Natural killer cell treated with Interleukin-12 subunit alpha and Interleukin-12 subunit beta and Interleukin-15 and Interleukin-18, amount 100 ng/mL, for 72 hours (primary cell): ENCODE measurements at regions not wholly inside any gene's neighbourhood (a gene's known extent, or its start where the extent isn't known, plus 50 kb on each side); places are given as distances from the start of the nearest gene placed in this dataset.
"Not testable (repeated sequence)": the region's sequence is repeated elsewhere in the genome, so short reads cannot be mapped to it uniquely, and the experiment has no call there.

Source experiments
- ATAC-seq, 2 donors: fragments of 150-1000 bp; cut with Tn5 transposase in 1 of 2; sonication (Bioruptor Pico), chemical (Tn5 transposase) in 1 of 2; 2 replicates each; pipeline ENCODE4 v1.10.0; 2021
- DNase-seq: peaks from one replicate; pipeline ENCODE4 v3.0.0; 2022; ENCODE audit warnings: low spot score
- H3K27ac Mint-ChIP-seq, 2 donors: 1 replicate in 1 of 2; 2 replicates in 1 of 2; pipeline ENCODE4 v1.8.0; 2022; ENCODE audit warnings: mixed read lengths in 2 of 2, mild to moderate bottlenecking in 1 of 2, moderate library complexity in 1 of 2
- H3K27me3 Mint-ChIP-seq, 2 donors: 1 replicate in 1 of 2; 2 replicates in 1 of 2; pipeline ENCODE4 v1.8.0; 2022; ENCODE audit warnings: mixed read lengths in 2 of 2
- H3K36me3 Mint-ChIP-seq: one replicate; pipeline ENCODE4 v1.8.0; 2022; ENCODE audit warnings: mixed read lengths
- H3K4me1 Mint-ChIP-seq, 2 donors: 1 replicate in 1 of 2; 2 replicates in 1 of 2; pipeline ENCODE4 v1.8.0; 2022; ENCODE audit warnings: low read depth in 2 of 2, mixed read lengths in 2 of 2, mild to moderate bottlenecking in 1 of 2
- H3K4me3 Mint-ChIP-seq: one replicate; pipeline ENCODE4 v1.8.0; 2022; ENCODE audit warnings: mixed read lengths
- H3K9me3 Mint-ChIP-seq: 2 replicates; pipeline ENCODE4 v1.8.0; 2022; ENCODE audit warnings: mixed read lengths

DNA sequence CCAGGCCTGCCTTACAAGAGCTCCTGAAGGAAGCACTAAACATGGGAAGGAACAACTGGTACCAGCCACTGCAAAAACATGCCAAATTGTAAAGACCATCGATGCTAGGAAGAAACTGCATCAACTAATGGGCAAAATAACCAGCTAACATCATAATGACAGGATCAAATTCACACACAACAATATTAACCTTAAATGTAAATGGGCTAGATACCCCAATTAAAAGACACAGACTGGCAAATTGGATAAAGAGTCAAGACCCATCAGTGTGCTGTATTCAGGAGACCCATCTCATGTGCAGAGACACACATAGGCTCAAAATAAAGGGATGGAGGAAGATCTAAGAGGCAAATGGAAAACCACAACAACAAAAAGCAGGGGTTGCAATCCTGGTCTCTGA, 75.8 kb downstream of the ELAPOR2 start:
- Mint-ChIP-seq H3K36me3 (peaks cover 18% of the 10 kb centered on the region), H3K9me3 (peaks cover 16% of the 10 kb centered on the region), H3K27me3 (peaks cover 0 to 10% of the 10 kb centered on the region in 2 donors)
- not testable (repeated sequence) for H3K27ac Mint-ChIP-seq, DNase-seq, H3K4me3 Mint-ChIP-seq, ATAC-seq, H3K4me1 Mint-ChIP-seq

DNA sequence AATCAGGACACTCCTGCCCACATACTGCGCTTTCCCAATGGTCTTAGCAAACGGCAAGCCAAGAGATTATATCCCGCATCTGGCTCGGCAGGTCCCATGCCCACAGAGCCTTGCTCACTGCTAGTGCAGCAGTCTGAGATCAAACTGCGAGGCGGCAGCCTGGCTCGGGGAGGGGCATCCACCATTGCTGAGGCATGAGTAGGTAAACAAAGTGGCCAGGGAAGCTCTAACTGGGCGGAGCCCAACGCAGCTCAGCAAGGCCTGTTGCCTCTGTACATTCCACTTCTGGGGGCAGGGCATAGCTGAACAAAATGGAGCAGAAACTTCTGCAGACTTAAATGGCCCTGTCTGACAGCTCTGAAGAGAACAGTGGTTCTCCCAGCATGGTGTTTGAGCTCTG, 77.5 kb downstream of the ELAPOR2 start:
- H3K27ac Mint-ChIP-seq, H3K4me1 Mint-ChIP-seq, H3K9me3 Mint-ChIP-seq, ATAC-seq, DNase-seq, H3K4me3 Mint-ChIP-seq: not testable (repeated sequence)
- peaks cover 18% of the 10 kb centered on the region for H3K36me3 Mint-ChIP-seq
- H3K27me3 Mint-ChIP-seq: peaks cover 0 to 10% of the 10 kb centered on the region in 2 donors

DNA sequence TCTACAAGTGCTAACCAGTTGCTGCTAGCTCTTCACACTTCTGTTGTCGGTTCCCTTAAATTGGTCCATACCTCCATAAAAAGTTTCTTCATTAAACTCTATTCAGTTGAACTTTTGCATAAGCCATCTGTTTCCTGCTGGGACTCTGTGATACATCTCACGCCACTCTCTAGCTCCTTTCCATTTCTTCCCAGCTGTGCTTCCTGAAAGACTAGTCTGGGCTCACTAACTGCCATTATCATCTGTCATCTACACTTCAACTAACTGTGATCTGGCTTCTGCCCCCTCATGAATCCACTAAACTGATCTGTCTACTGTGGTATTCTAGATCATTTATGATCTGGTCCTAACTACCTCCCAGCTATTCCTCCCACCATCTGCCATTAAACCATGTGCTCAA, 78.3 kb downstream of the ELAPOR2 start:
- peaks cover 3 to 10% of the 10 kb centered on the region in 2 donors for H3K27me3 Mint-ChIP-seq
- H3K27ac Mint-ChIP-seq: no peak overlapping the region
- H3K4me1 Mint-ChIP-seq: no peaks in the 10 kb centered on the region
- peaks cover 18% of the 10 kb centered on the region for H3K36me3 Mint-ChIP-seq
- DNase-seq: no peak
- ATAC-seq: no peak
- H3K4me3 Mint-ChIP-seq: no peak overlapping the region
- peaks cover 9% of the 10 kb centered on the region for H3K9me3 Mint-ChIP-seq

DNA sequence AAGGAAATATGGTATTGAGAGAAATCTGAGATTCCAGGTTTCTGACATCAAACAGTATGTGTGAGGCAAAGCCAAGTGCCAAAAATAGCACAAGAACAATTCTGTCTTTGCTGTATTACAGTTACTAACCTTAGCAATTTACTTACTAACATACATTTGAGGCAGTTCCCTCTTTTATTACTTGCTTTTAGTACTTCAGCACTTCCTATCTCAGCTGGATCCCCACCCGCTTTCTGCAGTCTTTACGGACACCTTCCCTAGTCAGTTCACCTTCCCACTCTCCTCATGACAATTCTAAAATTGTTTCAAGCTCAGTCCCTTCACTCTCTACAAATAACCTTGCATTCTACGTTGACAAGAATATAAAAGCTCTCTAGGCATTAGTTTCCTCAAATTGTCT, 79.2 kb downstream of the ELAPOR2 start:
- no peak for DNase-seq
- peaks cover 18% of the 10 kb centered on the region for H3K36me3 Mint-ChIP-seq
- ATAC-seq: no peak
- H3K4me1 Mint-ChIP-seq: no peaks in the 10 kb centered on the region
- H3K27me3 Mint-ChIP-seq: peaks cover 3 to 10% of the 10 kb centered on the region in 2 donors
- no peak overlapping the region for H3K4me3 Mint-ChIP-seq
- no peak overlapping the region for H3K27ac Mint-ChIP-seq
- H3K9me3 Mint-ChIP-seq: peaks cover 9% of the 10 kb centered on the region

DNA sequence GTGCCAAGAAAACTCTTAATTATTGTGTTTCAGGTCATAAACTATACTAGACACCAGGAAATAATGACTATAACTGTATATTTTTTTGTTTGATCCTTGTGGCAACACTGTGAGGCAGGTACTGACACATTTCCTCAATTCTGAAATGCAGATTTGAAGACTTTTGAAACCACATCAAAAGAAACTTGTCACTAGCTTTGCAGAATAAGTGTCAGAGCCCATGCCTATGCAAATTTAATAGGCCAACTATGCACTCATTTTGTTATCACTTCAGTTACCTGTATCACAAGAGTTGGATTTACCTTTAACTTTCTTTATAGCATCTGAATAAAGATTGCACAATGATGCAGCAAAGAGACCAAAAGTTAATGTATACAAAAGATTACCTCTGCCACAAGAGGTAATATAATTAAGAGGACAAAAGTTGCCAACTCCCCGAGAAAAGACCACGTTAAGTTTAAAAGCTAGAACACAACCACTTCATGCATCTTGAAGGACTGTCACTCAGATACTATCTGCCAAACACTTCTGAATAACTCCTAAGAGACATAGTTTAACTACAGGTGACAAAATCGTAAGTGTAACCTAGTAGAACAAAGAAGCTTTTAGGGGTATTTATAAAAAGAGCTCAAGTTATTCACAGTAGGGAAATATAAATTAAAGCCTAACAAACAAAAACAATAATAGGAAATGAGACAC, 80.5 kb downstream of the ELAPOR2 start:
- DNase-seq (no peak), ATAC-seq (no peak)
- Mint-ChIP-seq H3K27me3 (peaks cover 3 to 10% of the 10 kb centered on the region in 2 donors), H3K4me1 (no peaks in the 10 kb centered on the region), H3K27ac (no peak overlapping the region), H3K9me3 (peaks cover 3% of the 10 kb centered on the region), H3K36me3 (peaks cover 10% of the 10 kb centered on the region), H3K4me3 (no peak overlapping the region)

DNA sequence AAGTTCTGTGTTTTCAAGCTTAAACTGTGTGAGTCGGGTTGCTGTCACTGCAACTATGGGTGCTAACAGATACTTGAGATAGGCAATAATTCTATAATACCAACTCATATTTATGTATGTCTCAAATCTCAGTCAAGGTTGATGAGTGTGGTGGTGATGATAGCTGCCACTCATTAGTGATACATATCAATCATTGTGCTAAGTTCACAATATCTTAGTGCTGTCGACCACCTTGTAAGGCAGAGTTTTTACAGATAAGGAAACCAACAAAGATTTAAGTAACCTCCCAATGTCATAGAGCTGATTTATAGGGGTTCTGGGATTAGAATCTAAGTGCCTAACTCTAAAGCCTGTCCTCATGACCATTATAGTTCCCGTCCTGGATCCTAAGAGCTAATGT, 82.5 kb downstream of the ELAPOR2 start:
- Mint-ChIP-seq H3K4me3 (no peak overlapping the region), H3K27ac (no peak overlapping the region), H3K4me1 (no peaks in the 10 kb centered on the region), H3K9me3 (no peaks in the 10 kb centered on the region), H3K27me3 (peaks cover 3 to 17% of the 10 kb centered on the region in 2 donors), H3K36me3 (no peaks in the 10 kb centered on the region)
- ATAC-seq (no peak), DNase-seq (no peak)

DNA sequence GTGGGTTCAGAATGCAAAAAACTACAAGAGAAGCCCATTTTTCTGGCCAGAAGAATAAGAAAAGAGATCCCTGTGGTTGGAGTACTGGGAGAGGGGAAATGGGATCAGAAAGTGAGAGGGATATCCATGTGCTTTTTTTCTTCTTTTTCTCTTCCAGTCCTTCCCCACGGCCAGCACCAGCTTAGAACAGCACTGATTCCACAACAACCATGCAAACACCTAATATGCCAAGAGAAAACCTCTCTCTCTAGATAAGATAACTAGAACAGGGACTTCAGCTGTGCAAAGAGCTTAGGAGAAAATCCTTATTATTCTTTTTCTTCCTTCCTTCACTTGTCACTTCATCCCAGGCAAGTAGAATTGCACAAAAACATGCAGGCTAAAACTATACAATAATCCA, 83.5 kb downstream of the ELAPOR2 start:
- Mint-ChIP-seq H3K9me3 (no peaks in the 10 kb centered on the region), H3K27ac (no peak overlapping the region), H3K27me3 (peaks cover 3 to 11% of the 10 kb centered on the region in 2 donors), H3K4me1 (no peaks in the 10 kb centered on the region), H3K36me3 (no peaks in the 10 kb centered on the region), H3K4me3 (no peak overlapping the region)
- ATAC-seq (no peak), DNase-seq (no peak)

DNA sequence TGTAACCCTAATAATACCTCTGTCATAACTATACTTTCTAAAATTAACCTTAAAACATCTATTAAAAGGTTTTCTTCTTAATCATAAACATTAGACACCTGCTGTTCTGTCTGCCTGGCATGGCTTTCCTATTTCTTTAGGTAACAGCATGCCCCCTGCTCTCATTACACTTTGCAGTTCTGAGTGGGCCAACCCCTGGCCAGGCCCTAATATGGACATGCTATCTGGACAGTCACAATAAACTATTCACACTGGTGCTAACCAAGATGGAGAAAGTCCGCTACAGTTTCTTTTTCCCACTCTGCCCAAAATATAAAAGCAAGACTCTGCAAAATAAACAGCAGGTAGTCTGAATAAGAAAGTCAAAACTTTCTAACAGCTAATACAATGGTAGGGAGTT, 84.0 kb downstream of the ELAPOR2 start:
- ATAC-seq: no peak
- DNase-seq: no peak
- H3K4me1 Mint-ChIP-seq: no peaks in the 10 kb centered on the region
- peaks cover 3 to 7% of the 10 kb centered on the region in 2 donors for H3K27me3 Mint-ChIP-seq
- no peaks in the 10 kb centered on the region for H3K36me3 Mint-ChIP-seq
- no peak overlapping the region for H3K4me3 Mint-ChIP-seq
- H3K9me3 Mint-ChIP-seq: no peaks in the 10 kb centered on the region
- H3K27ac Mint-ChIP-seq: no peak overlapping the region

DNA sequence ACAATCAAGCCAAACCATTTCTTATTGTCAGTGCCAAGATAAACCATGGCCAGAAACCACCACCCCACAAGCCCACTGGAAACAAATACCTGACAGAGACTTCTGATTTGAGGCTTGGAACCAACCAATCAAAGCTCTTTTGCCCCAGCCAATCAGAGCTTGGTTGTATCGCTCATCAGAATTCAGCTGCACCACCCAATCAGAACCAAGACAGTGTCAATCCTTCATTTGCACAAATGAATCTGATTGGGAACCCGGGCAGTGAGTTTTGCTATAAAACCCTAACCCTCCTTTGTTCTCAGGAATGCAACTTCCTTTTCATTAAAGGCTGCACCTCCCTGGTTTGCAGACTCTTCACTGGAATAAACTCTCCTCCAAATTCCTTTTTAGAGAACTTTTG, 87.4 kb downstream of the ELAPOR2 start:
- peaks cover 5 to 7% of the 10 kb centered on the region in 2 donors for H3K27me3 Mint-ChIP-seq
- no peak overlapping the region for H3K4me3 Mint-ChIP-seq
- ATAC-seq (no peak), DNase-seq (no peak)
- H3K9me3 Mint-ChIP-seq: no peaks in the 10 kb centered on the region
- no peak overlapping the region for H3K27ac Mint-ChIP-seq
- no peaks in the 10 kb centered on the region for H3K36me3 Mint-ChIP-seq
- H3K4me1 Mint-ChIP-seq: no peaks in the 10 kb centered on the region

DNA sequence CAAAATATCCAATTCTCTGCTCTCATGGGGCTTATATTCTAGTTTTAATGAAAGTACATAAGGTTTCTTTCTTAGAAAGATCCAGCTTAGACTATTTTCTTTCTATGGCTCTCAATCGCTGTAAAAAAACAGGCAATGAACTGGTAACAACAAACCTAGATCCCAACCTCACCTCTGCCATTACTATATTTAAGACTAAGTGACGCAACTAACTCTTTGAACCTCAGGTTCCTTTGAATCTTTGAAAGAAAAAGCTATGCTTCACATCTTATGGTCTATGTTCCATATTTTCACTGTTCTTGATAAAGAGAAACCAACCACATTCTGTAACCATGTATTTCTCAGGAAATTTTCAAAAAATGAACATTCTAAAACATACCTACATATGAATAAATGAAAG, 88.5 kb downstream of the ELAPOR2 start:
- Mint-ChIP-seq H3K27ac (no peak overlapping the region), H3K4me3 (no peak overlapping the region), H3K9me3 (no peaks in the 10 kb centered on the region), H3K4me1 (no peaks in the 10 kb centered on the region), H3K27me3 (peaks cover 5 to 18% of the 10 kb centered on the region in 2 donors), H3K36me3 (no peaks in the 10 kb centered on the region)
- ATAC-seq (no peak), DNase-seq (no peak)

DNA sequence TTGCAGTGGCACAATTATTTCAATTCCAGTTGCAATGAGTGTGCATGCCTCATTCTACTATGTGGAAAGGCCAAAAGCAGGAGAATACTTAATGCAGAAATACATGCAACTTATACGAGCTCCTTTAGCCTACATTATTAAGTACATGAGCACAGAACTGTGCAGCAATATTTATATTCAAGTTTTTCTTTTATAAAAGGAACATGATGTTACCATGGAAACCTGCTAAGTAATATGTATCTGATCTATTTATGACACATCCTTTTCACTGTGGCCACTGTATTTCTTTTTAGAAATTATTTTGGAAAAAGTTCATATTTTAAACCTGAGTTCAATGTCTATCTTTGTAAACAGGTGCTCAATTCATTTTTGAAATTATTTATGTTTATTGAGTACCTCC, 88.9 kb downstream of the ELAPOR2 start:
- H3K4me3 Mint-ChIP-seq: no peak overlapping the region
- no peaks in the 10 kb centered on the region for H3K9me3 Mint-ChIP-seq
- DNase-seq: no peak
- no peak overlapping the region for H3K27ac Mint-ChIP-seq
- H3K27me3 Mint-ChIP-seq: peaks cover 7 to 22% of the 10 kb centered on the region in 2 donors
- no peak for ATAC-seq
- H3K4me1 Mint-ChIP-seq: no peaks in the 10 kb centered on the region
- H3K36me3 Mint-ChIP-seq: no peaks in the 10 kb centered on the region

DNA sequence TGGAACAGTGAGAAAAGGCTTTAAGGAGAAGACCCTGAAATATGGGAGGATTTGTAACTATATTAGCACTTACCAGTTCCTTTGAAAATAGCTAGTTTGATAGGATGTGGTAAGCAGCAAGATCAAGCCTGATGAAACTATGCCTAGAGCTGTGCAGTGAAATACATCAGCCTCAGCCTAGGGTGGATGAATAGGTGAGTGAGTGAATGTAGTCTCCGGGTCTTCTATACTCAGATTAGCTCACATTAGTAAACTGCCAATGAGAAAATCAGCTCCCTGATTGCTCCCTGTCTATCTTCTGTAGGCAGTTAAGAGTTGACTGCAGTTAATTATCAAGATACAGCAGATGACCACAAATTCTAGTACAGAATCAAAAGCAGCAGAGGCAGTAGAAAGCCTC, 89.6 kb downstream of the ELAPOR2 start:
- ATAC-seq (no peak), DNase-seq (no peak)
- H3K36me3 Mint-ChIP-seq: no peaks in the 10 kb centered on the region
- no peaks in the 10 kb centered on the region for H3K4me1 Mint-ChIP-seq
- H3K4me3 Mint-ChIP-seq: no peak overlapping the region
- peaks cover 10 to 22% of the 10 kb centered on the region in 2 donors for H3K27me3 Mint-ChIP-seq
- H3K27ac Mint-ChIP-seq: no peak overlapping the region
- no peaks in the 10 kb centered on the region for H3K9me3 Mint-ChIP-seq

DNA sequence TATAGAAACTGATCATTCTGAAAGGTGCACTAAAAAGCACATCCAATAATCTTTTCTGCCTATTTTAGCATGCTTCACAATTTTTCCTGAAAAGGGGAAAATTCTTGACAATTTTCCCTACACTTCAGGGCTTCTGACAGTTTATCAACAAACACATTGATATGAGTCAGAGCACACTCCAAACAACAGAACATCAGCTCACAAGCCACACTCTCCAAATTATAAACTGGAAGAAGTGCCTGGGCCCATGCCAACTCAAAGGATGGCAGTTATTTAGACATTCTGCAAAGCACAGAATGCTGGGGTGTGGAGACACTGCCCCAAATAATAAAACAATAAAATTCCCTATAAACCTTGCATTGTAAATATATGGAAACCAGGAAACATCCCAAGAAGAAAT, 90.8 kb downstream of the ELAPOR2 start:
- Mint-ChIP-seq H3K27me3 (peaks cover 10 to 22% of the 10 kb centered on the region in 2 donors), H3K9me3 (no peaks in the 10 kb centered on the region), H3K4me3 (no peak overlapping the region), H3K4me1 (no peaks in the 10 kb centered on the region), H3K27ac (no peak overlapping the region), H3K36me3 (no peaks in the 10 kb centered on the region)
- ATAC-seq: no peak
- DNase-seq: no peak

DNA sequence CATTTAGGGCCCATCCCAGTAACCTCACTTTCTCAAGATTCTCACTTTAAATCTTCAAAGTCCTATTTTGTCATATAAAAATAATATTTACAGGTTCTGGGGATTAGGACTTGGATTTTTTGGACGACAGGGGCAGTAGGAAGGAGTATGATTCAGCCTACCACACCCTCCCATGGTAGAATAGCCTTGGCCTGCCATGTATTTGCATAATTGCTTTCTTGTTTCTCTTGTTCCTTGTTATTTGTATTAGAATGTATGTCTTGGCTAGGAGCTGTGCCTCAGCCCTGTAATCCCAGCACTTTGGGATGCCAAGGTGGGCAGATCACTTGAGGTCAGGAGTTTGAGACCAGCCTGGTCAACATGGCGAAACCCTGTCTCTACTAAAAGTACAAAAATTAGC, 92.5 kb downstream of the ELAPOR2 start:
- H3K27ac Mint-ChIP-seq: no peak overlapping the region
- DNase-seq (no peak), ATAC-seq (no peak)
- no peaks in the 10 kb centered on the region for H3K9me3 Mint-ChIP-seq
- no peaks in the 10 kb centered on the region for H3K36me3 Mint-ChIP-seq
- H3K4me3 Mint-ChIP-seq: no peak overlapping the region
- H3K27me3 Mint-ChIP-seq: peaks cover 10 to 22% of the 10 kb centered on the region in 2 donors
- no peaks in the 10 kb centered on the region for H3K4me1 Mint-ChIP-seq

DNA sequence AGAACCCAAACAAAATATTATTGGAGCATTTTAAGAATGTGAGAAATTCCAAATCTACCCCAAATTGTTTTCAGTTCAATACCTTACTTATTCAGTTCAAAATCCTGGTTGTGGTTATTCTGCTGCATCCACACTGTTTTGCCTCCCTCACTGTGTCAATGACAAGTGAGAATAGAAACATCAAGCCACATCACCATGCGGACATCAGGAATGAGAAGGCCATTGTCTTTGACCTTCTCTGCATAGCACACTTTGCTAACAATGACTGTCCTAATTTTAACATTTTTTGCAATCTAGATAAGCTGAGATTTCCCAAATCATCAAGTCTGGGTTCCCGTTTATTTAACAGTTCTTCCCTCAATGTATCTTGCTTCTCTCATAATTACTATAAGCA, 93.7 kb downstream of the ELAPOR2 start:
- no peaks in the 10 kb centered on the region for H3K4me1 Mint-ChIP-seq
- H3K27ac Mint-ChIP-seq: no peak overlapping the region
- no peaks in the 10 kb centered on the region for H3K36me3 Mint-ChIP-seq
- no peak overlapping the region for H3K4me3 Mint-ChIP-seq
- peaks cover 14 to 22% of the 10 kb centered on the region in 2 donors for H3K27me3 Mint-ChIP-seq
- H3K9me3 Mint-ChIP-seq: no peaks in the 10 kb centered on the region
- DNase-seq: no peak
- ATAC-seq: no peak
